ENCODE measurements at regions not wholly inside any gene's neighbourhood (a gene's known extent, or its start where the extent isn't known, plus 50 kb on each side); places are given as distances from the start of the nearest gene placed in this dataset.
"Not testable (repeated sequence)": the region's sequence is repeated elsewhere in the genome, so short reads cannot be mapped to it uniquely, and the experiment has no call there.

- DNase-seq: no peak
Measured at GRCh38 chr7:125830743-125831142, 901.1 kb upstream of the POT1 start.

GRCh38 chr7:125828153-125828700, 898.6 kb upstream of the POT1 start:
- no peak for DNase-seq

DNA sequence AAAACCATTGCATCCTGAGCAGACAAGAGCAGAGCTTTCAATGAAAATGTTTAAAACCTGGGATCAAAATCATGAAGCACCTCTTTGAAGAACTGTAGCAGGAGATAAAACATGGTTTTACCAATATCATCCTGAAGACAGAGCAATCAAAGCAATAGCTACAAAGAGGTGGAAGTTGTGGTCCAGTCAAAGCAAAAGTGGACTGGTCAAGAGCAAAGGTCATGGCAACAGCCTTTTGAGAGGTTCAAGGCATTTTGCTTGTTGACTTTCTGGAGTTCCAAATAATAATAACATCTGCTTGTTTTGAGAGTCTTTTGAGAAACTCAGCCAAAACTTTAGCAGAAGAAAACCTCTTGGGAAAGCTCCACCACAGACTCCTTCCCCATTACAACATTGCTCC, 893.9 kb upstream of the POT1 start:
- DNase-seq: no peak

GRCh38 chr7:125820495-125820894, 890.9 kb upstream of the POT1 start:
- DNase-seq: no peak

- no peak for DNase-seq
Measured at GRCh38 chr7:125814100-125814499, 884.5 kb upstream of the POT1 start.

DNA sequence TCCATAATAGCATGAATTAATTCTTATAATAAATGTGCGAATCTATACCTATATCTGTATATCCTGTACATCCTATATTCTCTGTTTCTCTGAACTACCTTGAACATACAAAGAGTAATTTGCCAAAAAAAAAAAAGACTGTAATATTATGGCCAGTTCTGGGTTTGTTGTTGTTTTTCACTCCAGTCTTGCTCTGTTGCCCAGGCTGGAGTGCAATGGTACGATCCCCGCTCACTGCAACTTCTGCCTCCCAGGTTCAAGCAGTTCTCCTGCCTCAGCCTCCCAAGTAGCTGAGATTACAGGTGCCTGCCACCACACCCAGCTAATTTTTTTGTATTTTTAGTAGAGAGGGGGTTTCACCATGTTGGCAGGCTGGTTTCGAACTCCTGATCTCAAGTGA, 876.9 kb upstream of the POT1 start:
- DNase-seq: not testable (repeated sequence)

DNA sequence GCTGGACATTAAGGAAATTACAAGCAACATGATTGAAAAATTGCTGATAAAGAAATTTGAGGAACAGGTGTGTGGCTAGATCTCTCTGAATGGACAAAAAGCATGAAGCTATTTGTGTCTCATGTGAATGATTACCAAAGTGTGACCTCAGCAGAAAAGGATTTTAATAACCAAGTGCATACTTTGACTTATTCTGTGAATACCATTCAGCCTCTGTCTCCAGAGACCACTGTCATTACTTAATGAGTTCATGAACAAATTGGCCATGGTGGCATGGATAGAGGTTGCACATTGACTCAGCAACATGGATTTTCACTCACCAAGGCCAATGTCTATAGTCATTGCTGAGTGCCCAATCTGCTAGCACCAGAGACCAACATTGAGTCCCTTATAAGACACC, 874.6 kb upstream of the POT1 start:
- DNase-seq: no peak

- no peak for DNase-seq
Measured at GRCh38 chr7:125780153-125780552, 850.5 kb upstream of the POT1 start.

DNA sequence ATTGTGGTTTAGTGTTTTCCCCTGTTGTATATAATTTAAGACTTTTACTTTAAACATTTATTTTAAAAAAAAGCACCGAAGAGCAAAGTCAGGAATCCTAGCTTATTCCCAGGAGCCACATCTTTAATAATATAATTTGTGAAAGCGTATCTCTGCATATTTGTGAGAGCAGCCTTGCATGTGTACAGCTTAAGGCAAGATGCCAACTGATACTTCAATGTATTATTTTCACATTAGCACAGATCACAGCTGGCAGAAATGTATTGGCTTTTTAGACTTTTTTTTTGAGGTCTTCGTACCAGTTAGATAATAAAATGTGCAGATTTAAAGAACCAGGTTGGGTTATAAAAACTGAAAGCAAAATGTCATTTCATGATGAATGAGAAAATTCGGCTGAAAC, 845.7 kb upstream of the POT1 start:
- no peak for DNase-seq

GRCh38 chr7:125773113-125773785, 843.6 kb upstream of the POT1 start:
- DNase-seq: no peak

DNA sequence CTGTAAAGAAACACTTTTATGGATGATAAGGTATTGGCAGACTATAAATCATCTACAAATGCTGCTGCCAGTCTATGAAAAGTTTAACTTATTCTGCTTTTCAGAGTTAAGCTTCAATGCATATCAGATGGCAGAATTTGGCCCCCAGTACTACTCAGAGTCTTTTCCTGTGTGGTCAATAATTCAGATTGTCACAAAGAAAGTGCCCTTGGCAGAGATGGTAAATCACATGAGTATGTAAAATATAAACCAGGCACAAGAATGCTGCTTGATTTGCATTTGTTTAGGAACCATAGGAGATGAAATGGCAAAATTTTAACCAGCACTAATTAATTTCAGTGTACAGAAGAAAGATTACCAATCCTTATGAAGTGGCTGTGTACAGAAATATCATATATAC, 818.3 kb upstream of the POT1 start:
- no peak for DNase-seq

DNA sequence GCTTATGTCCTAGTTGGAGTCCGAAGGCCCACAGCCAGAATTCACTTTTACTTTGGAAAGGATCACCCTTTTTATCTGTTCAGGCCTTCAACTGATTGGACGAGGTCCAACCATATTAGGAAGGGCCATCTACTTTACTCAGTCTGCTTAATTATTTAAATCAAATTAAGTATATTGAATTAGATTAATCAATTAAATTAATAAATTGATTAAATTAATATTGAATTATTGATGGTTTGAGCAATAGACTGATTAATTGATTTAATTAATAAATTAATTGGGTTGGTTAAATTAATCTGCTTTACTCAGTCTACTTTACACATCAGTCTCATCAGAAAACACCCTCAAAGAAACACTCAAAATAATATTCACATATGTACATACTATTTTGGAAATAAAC, 816.9 kb upstream of the POT1 start:
- DNase-seq: no peak

DNA sequence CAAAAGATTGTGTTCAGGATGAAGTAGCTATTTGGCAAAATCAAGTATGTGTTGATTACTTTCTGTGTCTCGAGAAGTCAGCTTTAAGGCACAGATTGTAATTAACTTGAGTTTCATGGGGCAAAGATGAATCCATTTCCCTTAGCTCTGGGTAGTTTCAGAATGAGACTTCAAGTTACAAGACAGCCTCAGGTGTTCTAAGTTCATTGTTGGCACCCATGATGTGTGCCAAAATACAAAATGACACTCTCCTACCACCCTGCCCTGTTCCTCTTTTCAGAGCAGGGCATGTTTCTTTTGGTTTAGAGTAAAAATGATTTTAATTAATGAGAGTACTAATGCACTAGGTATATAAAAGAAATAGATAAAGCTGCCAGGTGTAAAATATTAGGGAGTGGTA, 797.6 kb upstream of the POT1 start:
- no peak for DNase-seq

- DNase-seq: no peak
Measured at GRCh38 chr7:125695626-125696025, 766.0 kb upstream of the POT1 start.

DNA sequence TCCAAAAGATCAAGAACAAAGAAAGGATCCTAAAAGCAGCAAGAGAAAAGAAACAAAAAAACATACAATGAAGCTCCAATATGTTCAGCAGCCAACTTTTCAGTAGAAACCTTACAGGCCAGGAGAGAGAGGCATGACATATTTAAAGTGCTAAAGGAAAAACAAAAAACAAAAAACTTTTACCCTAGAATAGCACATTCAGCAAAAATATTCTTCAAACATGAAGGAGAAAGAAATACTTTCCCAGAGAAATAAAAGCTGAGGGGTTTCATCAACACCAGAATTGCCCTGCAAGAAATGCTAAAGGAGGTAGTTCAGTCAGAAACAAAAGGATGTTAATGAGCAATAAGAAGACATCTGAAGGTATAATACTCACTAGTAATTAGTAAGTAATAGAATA, 753.5 kb upstream of the POT1 start:
- DNase-seq: no peak

DNA sequence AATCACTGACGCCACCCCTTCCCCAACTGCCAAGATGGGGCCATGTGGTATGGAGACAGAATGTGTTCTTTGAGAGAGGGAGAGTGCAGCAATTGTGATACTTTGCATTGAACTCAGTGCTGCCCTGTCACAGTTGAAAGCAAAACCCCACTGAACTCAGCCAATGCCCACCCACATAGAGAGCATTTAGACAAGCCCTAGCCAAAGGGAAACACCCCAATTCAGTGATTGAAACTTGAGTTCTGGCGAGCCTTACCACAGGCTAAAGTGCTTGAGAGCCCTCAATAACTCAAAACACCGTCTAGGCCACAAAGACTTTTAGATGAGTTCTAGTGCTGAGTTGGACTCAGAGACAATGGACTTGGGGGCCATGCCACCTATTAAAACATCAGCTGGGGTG, 751.9 kb upstream of the POT1 start:
- no peak for DNase-seq

DNA sequence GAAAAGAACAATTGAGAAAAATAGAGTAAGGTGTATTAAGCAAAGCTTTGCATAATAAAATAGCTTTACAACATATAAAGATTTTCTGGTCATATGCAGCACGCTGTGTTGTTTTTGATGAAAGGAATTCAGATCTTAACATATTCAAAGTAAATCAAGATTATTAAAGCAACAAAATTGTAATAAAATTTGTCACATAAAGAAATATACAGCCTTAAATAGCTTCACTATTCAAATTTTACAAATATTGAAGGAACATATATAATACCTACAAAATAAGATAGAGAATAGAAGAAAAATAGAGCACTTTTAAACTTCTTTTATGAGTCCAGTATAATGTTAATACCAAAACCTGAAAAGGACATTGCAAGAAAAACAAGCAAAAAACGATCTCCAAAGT, 749.1 kb upstream of the POT1 start:
- no peak for DNase-seq

DNA sequence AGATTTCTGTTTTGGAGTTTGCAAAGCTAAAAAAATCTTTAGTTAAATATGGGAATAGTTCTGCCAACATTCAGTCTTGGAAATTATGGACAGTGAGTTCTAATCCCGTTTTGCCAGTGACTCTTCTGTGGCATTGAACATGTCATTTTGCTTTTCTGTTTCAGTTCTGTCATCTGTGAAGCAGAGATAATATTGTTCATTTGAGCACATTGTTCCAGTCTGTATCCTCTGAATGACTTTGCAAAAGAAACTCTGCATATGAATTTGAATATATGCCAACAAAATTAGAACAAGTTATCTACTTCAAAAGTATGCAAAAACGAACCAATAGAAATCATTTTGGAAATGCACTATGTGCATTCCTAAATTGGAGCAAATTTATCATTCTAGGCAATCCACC, 746.0 kb upstream of the POT1 start:
- no peak for DNase-seq

DNA sequence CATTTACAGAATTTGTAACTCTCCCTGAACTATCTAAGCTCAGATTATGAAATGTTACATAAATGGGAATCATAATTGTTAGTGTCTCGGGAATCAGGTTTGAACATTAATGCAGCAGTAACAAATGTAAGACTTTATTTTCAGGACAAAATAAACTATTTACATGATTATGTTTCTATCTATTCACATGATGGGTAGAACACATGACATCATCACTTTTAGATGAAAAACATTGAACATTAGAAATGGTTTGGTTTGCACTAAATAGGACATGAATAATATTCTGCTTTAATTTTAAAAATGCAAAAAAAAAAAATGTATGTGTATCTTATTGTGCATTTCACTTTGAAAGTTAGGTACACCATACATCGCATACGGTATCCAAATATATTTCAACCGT, 745.5 kb upstream of the POT1 start:
- no peak for DNase-seq

GRCh38 chr7:125670926-125671572, 741.4 kb upstream of the POT1 start:
- peak; percentile 1 for DNase-seq

- DNase-seq: no peak
Measured at GRCh38 chr7:125668321-125668993, 738.8 kb upstream of the POT1 start.

- DNase-seq: no peak
Measured at GRCh38 chr7:125664625-125665024, 735.0 kb upstream of the POT1 start.

DNA sequence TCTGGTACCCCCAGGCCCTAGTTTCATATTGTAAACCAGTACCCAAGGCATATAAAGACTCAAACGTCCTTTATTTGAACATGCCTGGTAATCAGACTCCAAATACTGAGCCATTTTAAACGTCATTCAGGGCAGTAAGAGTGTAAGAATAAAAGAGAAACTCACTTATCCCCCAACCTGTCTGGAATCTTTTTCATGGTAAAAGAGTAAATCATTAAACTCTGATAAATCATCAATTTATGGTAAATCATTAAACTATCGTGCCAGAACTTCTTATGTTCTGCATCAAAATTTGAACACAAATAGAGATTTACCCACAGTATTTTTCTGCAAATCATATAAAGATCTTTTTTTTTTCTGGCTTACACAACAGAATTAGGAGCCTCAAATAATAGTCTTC, 734.3 kb upstream of the POT1 start:
- no peak for DNase-seq

DNA sequence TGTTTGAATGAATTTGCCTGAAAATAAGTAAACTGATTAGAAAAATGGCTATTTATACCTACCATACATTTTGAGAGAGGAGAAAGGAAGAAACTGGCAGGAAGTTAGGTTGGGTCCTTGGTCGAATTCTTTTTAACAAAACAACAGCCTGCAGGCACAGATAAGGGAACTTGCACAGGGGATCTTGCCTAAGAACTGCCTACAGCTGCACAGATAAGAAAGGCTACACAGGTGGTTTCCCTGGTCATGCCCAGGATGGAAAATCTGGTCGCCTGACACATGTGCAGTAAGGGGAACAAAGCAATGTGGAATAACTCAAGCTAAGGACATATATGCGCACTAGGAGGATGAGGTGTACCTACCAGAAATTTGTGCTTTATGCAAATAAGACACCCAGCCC, 732.1 kb upstream of the POT1 start:
- DNase-seq: no peak

Data from NCI-H510A treated with DMSO at 0.1 percent for 48 hours (cell line).